ENCODE measurements at regions not wholly inside any gene's neighbourhood (a gene's known extent, or its start where the extent isn't known, plus 50 kb on each side); places are given as distances from the start of the nearest gene placed in this dataset.

DNA sequence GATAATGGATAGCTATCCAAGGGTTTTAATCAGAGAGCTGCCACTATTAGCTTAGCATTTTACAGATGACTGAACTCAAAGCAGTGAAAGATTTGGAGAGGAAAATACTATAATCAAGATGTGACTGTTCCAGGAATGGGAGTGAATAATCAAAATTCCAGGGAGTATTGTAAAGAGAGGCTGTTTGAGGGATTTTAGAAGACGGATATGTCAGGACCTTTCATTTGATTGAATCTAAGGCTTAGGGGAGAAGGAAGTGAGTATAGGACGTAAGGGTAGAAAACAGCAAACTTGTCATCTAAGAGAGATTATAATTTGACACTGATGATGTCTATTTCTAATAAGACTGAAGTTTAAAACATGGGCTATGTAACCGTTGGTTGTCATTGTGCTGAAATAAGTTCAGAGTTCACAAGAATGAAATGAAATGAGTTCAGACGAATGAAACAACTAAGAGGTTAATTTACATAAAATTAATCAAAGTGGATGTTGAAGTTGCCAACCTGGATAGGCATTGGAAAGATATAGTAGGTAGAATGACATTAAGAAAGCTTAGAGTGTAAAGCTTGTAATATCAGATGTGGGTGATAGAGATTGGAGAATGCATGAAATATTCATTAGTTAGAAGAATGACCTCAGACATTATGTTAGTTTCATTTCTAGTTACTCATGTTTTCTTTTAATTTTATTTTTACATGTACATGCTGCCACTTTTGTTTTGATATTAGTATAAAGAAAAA is 842.8 kb downstream of the SI start:
- DNase-seq (ENCODE audit: low spot score): no peak

DNA sequence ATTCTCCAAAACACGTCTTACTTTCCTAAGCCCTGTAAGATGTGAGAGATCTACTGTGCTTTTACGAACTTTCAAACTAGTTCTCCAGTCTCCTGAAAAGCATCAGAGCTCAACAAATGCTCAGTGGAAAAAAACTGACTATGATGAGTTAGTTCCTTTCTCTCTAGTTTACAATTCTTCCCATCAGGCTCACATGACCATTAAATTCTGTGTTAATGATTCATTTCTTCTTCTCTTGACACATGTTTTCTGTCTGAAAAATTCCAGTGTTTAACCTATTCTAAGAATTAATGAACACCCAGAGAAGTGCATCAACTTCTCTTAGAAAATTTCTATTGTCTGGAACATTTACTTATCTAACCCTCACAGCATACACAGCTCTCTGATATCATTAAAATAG is 844.3 kb downstream of the SI start:
- no peak for DNase-seq (ENCODE audit: low spot score)

DNA sequence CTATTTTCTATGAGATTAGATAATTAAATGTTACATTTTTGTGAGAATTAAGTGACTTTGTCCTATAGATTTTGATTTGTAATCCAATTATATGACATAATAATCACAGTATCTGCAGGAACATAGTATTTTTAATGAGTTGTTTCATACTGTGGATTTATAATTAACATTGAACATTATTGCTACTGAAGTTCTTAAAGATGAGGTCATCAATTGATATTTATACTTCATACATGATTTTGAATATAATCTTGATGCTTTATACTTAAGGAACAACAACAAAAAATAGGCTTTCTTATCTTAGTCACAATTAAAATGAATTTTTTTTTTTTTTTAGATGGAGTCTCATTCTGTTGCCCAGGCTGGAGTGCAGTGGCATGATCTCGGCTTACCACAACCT is 846.6 kb downstream of the SI start:
- DNase-seq (ENCODE audit: low spot score): no peak

DNA sequence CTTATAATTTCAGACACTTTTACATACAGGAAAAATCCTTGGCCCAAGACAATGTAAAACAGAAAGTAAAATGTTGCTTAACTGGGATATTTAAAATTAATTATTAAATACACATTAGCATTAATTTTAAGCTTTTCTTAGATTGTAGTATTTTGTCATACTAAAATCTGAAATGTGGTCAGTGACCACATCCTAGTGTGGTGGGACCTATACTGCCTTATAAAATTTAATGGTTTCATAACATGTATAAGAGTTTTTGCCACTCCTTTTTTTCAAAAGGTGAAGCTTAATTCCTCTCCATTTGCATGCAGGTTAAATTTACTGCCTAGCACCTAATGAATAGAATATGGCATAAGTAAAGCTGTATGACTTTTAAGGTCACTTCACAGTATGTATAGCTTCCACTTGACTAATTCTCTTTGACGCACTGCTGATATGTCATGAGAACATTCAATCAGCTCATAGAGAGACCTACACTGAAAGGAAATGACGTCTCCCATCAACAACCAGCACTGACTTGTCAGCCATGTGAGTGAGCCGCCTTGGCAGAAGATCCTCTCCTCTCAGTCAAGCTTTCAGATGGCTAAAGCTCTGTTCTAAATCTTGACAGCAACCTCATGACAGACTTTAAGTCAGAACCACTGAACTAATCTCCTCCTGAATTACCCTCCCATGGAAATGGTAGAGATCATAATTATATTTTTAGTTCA is 847.8 kb downstream of the SI start:
- no peak for DNase-seq (ENCODE audit: low spot score)

DNA sequence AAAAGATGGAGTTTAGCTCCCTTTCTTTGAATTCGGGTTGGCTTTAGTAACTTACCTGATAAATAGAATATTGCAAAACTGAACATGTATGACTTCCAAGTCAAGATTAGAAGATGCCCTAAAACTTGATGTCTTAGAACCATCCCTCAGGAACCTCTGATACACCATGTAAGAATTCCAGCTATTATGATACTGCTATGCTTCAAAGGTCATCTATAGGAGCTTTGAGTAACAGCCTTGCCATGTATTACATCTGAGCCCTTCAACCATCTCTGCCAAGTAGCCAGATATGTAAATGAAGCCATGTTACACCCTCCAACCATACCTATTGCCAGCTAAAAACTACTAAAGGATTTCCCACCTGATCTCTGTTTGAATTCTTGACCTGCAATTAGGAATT is 854.2 kb downstream of the SI start:
- no peak for DNase-seq (ENCODE audit: low spot score)

DNA sequence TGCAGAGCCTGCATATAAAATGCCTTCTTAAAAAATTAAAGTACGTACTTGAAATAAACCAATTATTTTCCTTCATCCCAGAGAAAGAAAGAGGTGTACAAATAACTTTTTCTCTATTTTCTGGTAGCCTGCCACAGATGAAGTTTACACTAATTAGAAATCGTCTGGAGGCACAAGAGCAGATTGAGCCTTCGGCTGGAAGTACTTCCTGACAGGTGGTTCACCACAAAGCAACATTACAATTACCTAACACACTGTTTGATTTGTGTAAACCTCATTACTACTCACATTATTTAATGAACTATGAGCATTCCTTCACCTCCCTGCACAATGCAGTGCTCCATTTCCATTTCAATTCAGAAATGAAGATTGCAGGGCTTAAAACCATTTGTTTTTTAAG is 856.1 kb downstream of the SI start:
- DNase-seq (ENCODE audit: low spot score): no peak

DNA sequence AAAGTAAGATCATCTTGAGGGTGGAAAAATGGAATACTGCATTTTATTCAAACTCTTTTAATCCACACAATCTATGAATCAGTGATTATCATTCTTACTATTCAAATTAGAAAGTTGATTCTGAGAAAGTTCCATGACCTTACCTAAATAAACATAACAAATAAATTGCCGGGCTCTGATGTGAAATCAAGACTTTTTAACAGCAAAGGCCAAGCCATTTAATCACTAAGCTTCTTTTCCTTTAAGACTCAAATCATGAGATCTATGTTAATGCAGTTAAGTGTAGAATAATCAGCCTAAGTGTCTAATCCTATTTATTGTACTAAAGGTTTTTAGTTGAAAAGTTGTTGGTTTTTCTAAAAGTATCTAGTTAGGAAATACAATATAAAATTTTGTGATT is 857.0 kb downstream of the SI start:
- no peak for DNase-seq (ENCODE audit: low spot score)

DNA sequence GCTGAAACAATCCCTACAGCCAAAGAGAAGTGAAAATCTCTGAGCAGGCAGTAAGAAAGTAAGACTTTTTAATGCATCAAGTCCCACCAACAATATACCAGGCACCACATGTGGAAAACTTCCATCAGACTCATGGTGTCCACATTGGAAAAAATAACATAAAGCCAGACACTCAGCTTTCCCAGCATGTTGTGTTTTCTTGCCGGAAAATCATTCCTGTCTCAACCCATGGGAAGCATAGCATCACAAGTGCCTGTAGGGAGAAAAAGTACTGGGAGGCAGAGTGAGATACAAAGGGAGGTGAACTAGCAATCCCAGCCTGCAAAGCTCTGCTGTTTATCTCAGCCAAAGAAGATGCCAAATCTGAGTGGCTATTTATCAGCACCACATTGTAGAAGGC is 868.9 kb downstream of the SI start:
- no peak for DNase-seq (ENCODE audit: low spot score)

DNA sequence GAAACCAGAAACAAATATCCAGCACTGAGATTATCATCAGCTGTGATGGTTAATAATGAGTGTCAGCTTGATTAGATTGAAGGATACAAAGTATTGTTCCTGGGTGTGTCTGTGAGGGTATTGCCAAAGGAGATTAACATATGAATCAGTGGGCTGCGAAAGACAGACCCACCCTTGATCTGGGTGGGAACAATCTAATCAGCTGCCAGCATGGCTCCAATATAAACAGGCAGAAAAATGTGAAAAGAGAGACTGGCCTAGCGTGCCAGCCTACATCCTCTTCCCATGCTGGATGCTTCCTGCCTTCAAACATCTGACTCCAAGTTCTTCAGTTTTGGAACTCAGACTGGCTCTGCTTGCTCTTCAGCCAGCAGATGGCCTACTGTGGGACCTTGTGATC is 869.5 kb downstream of the SI start:
- DNase-seq (ENCODE audit: low spot score): no peak

DNA sequence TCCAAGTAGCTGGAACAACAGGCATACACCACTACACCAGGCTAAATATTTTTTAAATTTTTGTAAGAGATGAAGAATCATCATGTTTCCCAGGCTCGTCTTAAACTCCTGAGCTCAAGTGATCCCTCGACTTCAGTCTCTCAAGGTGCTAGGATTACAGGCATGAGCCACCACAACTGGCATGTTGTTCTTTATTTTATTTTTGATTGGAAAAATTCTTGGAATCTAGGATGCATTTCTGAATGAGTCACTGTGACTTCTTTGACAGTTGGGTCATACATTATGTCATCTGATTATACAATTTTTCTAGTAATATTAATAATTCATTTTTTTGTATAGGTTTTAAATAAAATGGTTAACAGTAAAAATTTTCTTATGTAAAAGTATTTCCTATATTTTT is 870.2 kb downstream of the SI start:
- no peak for DNase-seq (ENCODE audit: low spot score)

DNA sequence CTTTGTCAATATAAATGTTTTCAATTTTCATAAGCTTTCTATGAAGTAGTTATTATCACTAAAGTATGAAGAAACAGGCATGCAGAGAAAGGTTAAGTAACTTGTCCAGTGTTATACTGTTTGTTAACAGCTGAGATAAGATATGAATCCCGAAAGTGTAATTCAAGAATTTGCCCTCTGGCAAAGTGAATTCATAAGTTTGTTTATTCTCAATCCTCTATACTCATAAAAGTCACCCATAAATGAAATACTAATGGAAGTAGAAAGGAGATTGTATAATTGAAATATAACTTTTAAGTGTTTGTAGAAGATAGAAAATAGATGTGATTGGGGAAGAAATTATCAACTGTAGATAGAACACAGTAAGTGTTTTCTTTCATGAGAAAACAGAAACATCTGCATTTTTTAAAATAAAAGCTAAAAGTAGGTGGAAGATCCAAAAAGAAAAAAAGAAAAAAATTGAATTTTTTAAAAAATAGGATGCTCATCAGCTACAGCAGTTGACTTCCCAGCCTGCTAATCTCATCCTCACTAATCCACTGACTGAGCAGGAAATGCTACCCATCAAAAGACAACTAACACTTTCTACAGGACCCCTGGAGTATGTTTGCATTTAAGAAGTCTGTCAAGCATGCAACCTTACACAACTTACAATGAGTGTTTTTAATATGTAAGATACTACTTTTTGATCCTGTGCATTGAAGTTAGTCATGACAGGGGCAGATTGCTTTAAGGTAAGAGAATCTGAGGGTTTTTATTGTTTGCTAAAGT is 878.1 kb downstream of the SI start:
- no peak for DNase-seq (ENCODE audit: low spot score)

DNA sequence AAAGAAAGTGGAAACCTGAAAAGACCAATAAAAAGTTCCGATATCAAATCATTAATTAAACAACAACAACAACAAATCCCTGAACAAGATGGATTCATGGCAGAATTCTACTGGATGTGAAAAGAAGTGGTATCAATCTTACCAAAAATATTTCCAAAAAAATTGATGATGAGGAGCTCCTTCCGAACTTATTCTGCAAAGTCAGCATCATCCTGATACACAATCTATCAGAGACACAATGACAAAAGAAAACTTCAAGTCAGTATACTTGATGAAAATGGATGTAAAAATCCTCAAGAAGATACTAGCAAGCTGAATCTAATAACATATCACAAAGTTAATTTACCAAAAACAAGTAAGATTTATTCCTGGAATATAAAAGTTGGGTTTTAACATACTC is 881.8 kb downstream of the SI start:
- no peak for DNase-seq (ENCODE audit: low spot score)

DNA sequence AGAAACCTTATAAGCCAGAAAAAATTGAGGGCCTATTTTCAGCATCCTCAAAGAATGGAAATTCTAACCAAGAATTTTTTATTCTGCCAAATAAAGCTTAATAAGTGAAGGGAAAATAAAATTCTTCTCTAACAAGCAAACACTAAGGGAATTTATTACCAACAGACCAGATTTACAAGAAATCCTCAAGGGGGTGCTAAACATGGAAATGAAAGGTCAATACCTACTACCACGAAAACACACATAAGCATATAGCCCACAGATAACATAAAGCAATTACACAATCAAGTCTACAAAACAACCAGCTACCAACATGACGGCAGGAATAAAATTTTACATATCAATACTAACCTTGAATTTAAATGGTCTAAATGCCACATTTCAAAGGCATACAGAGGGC is 883.5 kb downstream of the SI start:
- peak; percentile 15 for DNase-seq (ENCODE audit: low spot score)

DNA sequence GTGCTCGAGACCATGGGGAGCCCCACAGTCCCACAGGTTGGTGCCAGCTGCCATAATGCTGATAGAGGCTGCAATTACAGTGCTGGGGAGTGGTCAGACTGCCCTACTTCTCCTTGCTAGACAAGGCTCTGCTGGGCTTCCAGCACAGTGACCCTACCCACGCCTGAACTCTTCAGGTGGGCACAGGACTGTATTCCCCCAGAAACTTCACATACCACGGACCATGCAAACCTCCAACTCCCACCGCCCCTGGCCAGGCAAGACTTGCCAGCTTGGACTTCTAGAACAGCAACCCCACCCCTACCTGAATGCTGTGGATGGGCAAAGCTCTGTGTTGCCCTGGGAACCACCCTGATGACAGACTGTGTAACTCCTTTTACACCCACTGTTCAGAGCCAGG is 885.3 kb downstream of the SI start:
- no peak for DNase-seq (ENCODE audit: low spot score)

DNA sequence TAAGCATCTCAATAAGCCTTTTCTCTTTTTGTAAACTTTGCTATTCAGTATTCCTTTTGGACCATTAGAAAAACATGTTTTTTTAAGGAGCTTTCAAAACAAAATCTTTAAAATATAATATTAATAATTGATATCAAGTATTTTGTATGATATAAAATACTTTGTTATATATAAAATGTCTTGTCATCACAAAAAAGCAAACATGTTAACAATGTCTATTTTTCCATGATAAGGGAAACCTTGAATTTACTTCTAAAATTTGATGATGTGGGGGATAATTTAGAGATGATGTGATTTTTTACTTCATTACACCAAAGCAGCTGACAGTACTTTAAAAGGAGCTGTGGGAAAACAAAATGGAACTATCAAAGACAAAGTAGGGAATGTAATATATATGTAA is 887.7 kb downstream of the SI start:
- no peak for DNase-seq (ENCODE audit: low spot score)

DNA sequence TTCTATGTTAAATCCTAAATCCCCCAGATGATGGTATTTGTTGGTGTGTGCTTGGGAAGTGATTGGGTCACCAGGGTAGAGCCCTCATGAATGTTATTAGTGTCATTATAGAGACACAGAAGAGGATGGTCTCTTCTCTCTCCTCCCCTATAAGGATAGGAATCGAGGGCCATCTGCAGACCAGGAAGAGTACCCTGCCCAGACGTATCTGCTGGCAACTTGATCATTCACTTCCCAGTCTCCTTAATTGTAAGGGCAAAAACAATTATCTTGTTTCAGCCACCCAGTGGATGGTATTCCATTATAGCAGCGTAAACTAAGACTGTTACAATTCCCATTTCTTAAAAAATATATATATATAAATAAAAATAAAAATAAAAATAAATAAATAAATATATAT is 892.2 kb downstream of the SI start:
- no peak for DNase-seq (ENCODE audit: low spot score)

DNA sequence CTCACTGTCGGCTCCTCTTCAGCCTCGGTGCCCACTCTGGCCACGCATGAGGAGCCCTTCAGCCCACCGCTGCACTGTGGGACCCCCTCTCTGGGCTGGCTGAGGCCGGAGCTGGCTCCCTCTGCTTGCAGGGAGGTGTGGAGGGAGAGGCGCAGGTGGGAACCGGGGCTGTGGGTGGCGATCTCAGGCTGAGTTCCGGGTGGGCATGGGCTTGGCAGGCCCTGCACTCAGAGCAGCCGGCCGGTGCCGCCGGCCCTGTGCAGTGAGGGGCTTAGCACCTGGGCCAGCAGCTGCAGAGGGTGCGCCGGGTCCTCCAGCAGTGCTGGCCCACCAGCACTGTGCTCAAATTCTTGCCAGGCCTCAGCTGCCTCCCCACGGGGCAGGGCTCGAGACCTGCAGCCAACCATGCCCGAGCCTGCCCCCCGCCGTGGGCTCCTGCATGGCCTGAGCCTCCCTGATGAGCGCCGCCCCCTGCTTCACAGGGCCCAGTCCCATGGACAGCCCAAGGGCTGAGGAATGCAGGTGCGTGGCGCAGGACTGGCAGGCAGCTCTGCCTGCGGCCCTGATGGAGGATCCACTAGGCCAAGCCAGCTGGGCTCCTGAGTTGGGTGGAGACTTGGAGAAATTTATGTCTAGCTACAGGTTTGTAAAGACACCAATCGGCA is 899.1 kb downstream of the SI start:
- DNase-seq (ENCODE audit: low spot score): no peak

DNA sequence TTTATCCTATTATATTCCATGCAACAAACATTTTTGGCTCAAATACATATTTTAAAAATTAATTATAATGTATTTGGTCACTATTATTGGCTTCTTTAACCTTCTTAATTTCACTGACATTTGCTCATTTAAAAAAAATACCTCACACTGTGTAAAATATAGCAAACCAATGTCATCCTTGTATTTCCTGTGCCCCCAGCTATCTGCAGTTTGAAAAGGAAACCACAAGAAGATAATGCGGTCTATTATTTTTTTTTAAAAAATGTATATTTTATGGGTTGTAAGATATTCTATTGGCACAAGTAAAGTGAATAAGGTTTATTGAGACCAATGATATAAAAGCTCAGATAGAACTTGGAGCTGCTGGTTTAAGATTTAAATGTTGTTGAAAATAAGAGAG is 904.2 kb downstream of the SI start:
- DNase-seq (ENCODE audit: low spot score): no peak

DNA sequence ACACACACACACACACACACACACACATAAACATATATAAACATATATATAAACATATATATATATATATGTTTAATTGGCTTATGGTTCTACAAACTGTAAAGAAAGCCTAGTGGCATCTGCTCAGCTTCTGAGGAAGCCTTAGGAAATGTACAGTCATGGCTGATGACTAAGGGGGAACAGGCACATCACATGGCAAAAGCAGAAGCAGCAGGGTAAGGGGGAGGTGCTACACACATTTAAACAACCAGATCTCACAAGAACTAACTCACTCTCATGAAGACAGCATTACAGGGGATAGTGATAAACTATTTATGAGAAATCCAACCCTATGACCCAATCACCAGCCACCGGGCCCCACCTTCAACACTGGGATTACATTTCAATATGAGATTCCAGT is 922.9 kb downstream of the SI start:
- DNase-seq (ENCODE audit: low spot score): no peak

DNA sequence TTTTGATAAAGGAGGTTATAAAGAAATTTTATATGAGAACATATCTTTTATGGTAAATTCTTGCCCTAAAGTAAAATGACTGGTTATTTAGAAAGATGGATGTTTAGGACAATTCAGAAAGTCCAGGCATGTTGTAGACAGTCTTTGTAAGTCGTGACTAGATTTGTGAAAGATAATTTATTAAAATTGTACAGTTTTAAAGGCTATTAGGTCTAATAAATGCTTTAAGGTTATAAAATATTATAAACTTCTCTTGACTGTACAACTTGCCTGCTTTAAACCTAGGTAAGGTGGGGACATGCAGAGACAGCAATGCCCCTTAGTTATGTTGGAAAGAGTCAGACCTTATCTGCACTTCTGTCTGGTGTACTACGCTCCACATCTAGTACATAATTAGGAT is 933.5 kb downstream of the SI start:
- DNase-seq (ENCODE audit: low spot score): no peak

DNA sequence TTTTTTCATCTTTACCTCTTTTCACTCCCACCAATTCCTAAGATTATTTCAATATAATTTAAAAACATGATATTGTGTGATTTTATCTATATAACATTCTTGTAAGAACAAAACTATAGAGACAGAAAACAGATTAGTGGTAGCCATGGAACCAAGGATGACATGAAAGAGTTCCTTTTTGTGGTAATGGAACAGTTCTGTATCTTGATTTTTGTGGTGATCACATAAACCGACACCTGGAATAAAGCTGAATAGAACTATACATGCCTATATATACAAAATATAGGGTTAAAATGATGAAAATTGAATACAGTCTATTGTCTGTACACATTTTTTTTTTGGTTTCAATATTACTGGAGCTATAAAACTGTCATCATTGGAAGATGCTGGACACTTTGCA is 945.4 kb downstream of the SI start:
- no peak for DNase-seq (ENCODE audit: low spot score)

DNA sequence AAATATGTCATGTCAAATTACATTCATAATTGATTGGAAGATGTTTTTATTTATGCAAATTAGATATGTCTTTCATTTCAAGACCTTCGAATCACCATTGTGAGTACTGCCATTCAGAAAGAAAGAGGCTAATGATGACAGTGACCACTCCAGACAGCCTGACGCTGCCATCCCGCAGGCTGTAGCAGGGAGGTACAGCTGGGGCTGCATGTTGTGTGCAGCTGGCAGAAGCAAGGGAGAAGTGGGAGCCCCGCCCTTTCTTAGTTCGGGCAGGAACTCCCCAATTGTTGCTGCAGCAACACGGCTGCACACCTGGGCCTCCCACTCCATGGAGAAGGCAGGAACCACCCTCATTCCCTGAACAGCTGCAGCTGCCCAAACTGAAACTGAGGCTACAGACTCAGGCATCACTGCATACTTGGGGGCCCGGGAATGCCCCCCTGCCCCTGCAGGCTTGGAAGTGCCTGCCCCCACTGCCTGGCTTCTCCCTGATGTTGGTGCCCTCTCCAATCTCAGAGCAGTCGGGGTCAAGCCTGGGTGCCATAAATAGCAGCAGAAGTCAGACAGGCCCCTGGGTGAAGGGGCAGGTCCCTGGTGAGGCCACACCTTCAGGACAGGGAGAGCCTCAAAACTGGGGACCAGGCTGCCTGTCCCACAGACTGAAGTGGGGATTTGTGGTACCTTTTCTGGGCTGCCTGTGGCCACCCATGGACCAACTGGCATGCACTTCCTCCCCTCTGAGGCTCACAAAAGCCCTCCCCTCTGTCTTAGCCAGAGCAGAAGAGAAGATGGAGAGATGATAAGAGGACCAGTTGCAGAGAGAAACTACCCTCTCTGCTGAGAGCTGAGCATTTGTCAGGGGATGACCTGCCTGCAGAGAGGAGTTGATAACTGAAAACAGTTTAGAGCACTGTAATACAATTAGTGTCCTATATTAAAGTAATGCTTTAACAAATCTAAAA is 964.6 kb downstream of the SI start:
- DNase-seq (ENCODE audit: low spot score): no peak
